Body of pancreas (tissue), 4 donors: ENCODE measurements at regions not wholly inside any gene's neighbourhood (a gene's known extent, or its start where the extent isn't known, plus 50 kb on each side); places are given as distances from the start of the nearest gene placed in this dataset.

ENCODE experiments used
- ATAC-seq: fragments of 150-250 bp; one replicate; pipeline ENCODE4 v1.9.1; 2016
- DNase-seq, 4 donors: peaks; one replicate each; pipeline ENCODE4 v3.0.0-alpha.2; 2019
- H3K27ac ChIP-seq, 4 donors: fragments of 200-600 bp; sonication (generic); 1 replicate in 3 of 4; 2 replicates in 1 of 4; pipeline versions ENCODE4 v1.5.1 to v1.6.1; 2016 to 2019; ENCODE audit warnings: mild to moderate bottlenecking in 1 of 4, mixed read lengths in 1 of 4, moderate library complexity in 1 of 4
- H3K27me3 ChIP-seq, 2 donors: fragments of 200-600 bp; sonication (generic); one replicate each; pipeline ENCODE4 v1.6.0; 2016; ENCODE audit warnings: mild to moderate bottlenecking in 1 of 2
- H3K36me3 ChIP-seq, 2 donors: fragments of 200-600 bp; sonication (generic); replicated peaks in 1 of 2; 2 replicates each; pipeline ENCODE4 v1.5.1; 2016; ENCODE audit warnings: low read depth in 2 of 2; ENCODE audit not compliant: insufficient read depth in 1 of 2
- H3K4me1 ChIP-seq: fragments of 200-600 bp; sonication (generic); one replicate; pipeline ENCODE4 v1.6.0; 2016
- H3K4me3 ChIP-seq, 2 donors: fragments of 200-600 bp; sonication (generic); 1 replicate in 1 of 2; 2 replicates in 1 of 2; pipeline ENCODE4 v1.5.1; 2016 to 2019
- H3K9me3 ChIP-seq, 3 donors: fragments of 200-600 bp; sonication (generic); 1 replicate in 2 of 3; 2 replicates in 1 of 3; pipeline ENCODE4 v1.5.1; 2016
- POLR2A ChIP-seq, 3 donors: fragments of 450-650 bp; IDR thresholded peaks; one replicate each; pipeline ENCODE4 v1.6.1; 2016; ENCODE audit warnings: antibody characterized with exemption in 3 of 3, mild to moderate bottlenecking in 2 of 3
- WGBS, 2 donors: methylation state at CpG; one replicate each; pipeline ENCODE4 v1.1.5; 2017; 5-methylcytosine and 5-hydroxymethylcytosine counted together
- intact Hi-C: fragments of 100-400 bp; cut with DNase I; formaldehyde crosslinking; loops from one replicate; pipeline ENCODE4 v1.15.1; 2023
- TF ChIP-seq, protein P1 (sequence below), 7 experiments: fragments of 450-650 bp in 4 of 7; fragments of 200-600 bp in 3 of 7; sonication (generic) in 3 of 7; IDR thresholded peaks; one replicate each; pipeline ENCODE4 v1.5.1; 2016 to 2019; ENCODE audit warnings: antibody characterized with exemption in 7 of 7

DNA sequence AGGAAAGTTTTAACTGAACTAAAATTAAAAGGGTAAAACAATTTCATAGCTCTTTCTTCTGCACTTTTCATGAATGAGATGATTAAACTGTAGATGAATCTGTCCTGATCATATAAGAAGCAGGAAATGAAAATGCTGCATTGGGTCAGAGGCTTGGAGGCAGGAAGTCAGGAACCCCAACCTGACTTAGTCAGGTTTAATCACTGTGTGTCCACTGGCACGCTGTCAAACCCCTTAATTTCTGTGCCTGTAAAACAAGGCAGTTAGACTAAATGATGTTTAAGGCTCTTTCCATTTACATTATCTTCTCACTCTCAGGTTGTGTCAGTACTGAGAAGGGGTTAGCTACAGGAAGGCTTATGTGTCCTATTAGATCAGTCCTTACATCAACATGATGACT lies 193.3 kb upstream of the TTC14 start:
- WGBS, 2 donors: 62 to 68% methylated on average over 1 of the region's 1 CpG
- Histone ChIP-seq H3K9me3 (no peaks in the 10 kb centered on the region), H3K27me3 (no peaks in the 10 kb centered on the region), H3K4me1 (no peaks in the 10 kb centered on the region), H3K27ac (no peak overlapping the region), H3K4me3 (no peak overlapping the region), H3K36me3 (no peaks in the 10 kb centered on the region)
- no peak for ATAC-seq
- TF ChIP-seq POLR2A (IDR thresholded peaks at IDR 0.05): no peak
- TF ChIP-seq, protein P1, sequence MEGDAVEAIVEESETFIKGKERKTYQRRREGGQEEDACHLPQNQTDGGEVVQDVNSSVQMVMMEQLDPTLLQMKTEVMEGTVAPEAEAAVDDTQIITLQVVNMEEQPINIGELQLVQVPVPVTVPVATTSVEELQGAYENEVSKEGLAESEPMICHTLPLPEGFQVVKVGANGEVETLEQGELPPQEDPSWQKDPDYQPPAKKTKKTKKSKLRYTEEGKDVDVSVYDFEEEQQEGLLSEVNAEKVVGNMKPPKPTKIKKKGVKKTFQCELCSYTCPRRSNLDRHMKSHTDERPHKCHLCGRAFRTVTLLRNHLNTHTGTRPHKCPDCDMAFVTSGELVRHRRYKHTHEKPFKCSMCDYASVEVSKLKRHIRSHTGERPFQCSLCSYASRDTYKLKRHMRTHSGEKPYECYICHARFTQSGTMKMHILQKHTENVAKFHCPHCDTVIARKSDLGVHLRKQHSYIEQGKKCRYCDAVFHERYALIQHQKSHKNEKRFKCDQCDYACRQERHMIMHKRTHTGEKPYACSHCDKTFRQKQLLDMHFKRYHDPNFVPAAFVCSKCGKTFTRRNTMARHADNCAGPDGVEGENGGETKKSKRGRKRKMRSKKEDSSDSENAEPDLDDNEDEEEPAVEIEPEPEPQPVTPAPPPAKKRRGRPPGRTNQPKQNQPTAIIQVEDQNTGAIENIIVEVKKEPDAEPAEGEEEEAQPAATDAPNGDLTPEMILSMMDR (IDR thresholded peaks at IDR 0.05): no peak
- intact Hi-C loops: no loop called here
- DNase-seq: no peak

DNA sequence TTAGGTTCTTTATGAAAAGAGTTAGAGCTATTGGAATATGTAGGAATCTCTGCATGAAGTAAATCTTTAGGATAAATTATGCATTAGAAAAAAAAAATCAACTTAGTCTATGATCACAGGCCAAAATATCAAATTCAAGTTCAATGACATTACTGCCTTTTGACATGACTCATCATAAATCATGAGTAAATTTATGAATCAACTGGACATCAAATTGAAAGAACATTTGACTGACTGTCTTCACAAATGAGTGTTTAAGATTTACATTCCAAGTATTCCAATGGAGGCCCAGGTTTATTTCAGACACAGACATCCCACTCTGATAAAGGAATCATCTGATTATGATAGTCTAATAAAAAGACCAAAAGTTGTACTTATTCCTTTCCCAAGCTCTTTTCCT lies 192.8 kb upstream of the TTC14 start:
- Histone ChIP-seq H3K27me3 (no peaks in the 10 kb centered on the region), H3K27ac (no peak overlapping the region), H3K36me3 (no peaks in the 10 kb centered on the region), H3K9me3 (no peaks in the 10 kb centered on the region), H3K4me3 (no peak overlapping the region), H3K4me1 (peaks cover 3% of the 10 kb centered on the region)
- DNase-seq: no peak
- intact Hi-C loops: no loop called here
- TF ChIP-seq, protein P1 (IDR thresholded peaks at IDR 0.05): no peak
- no peak for TF ChIP-seq POLR2A (IDR thresholded peaks at IDR 0.05)
- no peak for ATAC-seq

DNA sequence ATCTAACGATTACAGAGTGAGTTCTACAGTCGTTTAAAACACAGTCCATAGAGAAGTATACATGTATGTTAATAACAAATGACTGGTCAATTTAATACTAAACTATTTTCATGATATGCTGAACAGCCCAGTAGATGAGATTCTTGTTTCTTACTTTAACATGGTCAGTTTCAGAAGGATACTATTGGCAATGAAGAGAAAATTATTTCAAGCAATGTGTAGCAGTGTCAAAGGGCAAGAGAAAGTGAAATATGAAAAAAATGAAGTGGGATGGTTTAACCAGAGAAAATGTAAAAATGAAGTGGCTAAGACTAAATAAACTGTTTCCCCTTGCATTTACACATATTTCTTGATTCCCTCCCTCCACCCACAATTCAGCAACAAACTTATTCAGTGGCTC lies 192.1 kb upstream of the TTC14 start:
- no peak for ATAC-seq
- WGBS, 2 donors: 69 to 75% methylated on average over 2 of the region's 2 CpGs
- H3K4me3 ChIP-seq: no peak overlapping the region
- no peaks in the 10 kb centered on the region for H3K36me3 ChIP-seq
- intact Hi-C loops: no loop called here
- H3K27me3 ChIP-seq: no peaks in the 10 kb centered on the region
- H3K4me1 ChIP-seq: peaks cover 9% of the 10 kb centered on the region
- no peak overlapping the region for H3K27ac ChIP-seq
- TF ChIP-seq POLR2A (IDR thresholded peaks at IDR 0.05): no peak
- TF ChIP-seq, protein P1 (IDR thresholded peaks at IDR 0.05): no peak
- H3K9me3 ChIP-seq: no peaks in the 10 kb centered on the region
- DNase-seq: no peak

DNA sequence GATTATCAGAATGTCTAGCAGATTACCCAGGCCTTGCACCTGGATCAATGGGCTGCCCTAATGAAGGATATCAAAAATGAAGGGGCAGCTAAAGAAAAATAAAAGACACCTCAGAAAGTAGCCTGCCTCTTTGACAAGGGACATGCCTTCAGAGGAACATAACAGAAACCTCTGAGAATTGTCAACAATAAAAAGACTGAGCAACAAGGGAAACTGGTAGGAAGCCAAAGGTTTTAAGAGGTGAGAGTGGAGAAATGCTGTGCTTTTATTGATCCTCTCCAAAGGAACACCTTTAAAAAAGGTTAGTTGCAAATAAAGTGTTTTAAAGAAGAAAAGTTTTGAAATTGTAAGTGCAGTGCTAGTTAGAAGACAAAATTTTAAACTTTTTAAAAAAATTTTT lies 187.8 kb upstream of the TTC14 start:
- intact Hi-C loops: no loop called here
- H3K27me3 ChIP-seq: no peaks in the 10 kb centered on the region
- H3K36me3 ChIP-seq: no peaks in the 10 kb centered on the region
- H3K4me3 ChIP-seq: no peak overlapping the region
- peaks cover 9% of the 10 kb centered on the region for H3K4me1 ChIP-seq
- H3K27ac ChIP-seq: no peak overlapping the region
- ATAC-seq (no peak), DNase-seq (no peak)
- TF ChIP-seq, protein P1 (IDR thresholded peaks at IDR 0.05): no peak
- no peak for TF ChIP-seq POLR2A (IDR thresholded peaks at IDR 0.05)
- no peaks in the 10 kb centered on the region for H3K9me3 ChIP-seq

DNA sequence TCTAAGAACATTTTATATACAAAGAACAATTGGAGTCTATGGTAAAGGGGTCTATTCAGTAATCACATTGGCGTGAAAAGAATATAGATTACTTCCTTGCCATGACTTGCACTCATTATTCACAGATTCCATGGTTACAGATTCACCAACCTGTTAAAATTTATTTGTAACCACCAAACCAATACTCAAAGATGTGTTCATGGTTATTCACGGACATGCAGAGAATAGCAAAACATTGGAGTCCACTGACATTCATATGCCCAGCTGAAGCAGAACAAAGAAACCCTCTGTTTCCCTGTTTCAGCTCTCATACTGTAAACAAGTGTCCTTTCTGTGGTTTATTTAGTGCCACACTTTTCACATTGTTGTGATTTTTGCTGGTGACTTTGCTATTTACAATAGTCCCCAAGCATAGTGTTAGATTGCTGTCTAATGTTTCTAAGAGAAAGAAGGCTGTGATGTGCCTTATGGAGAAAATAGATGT lies 185.8 kb upstream of the TTC14 start:
- Histone ChIP-seq H3K4me3 (no peak overlapping the region), H3K36me3 (no peaks in the 10 kb centered on the region), H3K9me3 (no peaks in the 10 kb centered on the region), H3K27me3 (no peaks in the 10 kb centered on the region), H3K27ac (no peak overlapping the region), H3K4me1 (peaks cover 9% of the 10 kb centered on the region)
- intact Hi-C loops: no loop called here
- no peak for ATAC-seq
- TF ChIP-seq, protein P1 (IDR thresholded peaks at IDR 0.05): no peak
- TF ChIP-seq POLR2A (IDR thresholded peaks at IDR 0.05): no peak
- 59 to 64% methylated on average over 2 of the region's 2 CpGs for WGBS, 2 donors
- no peak for DNase-seq
